Natural killer cell (primary cell): ENCODE measurements at regions not wholly inside any gene's neighbourhood (a gene's known extent, or its start where the extent isn't known, plus 50 kb on each side); places are given as distances from the start of the nearest gene placed in this dataset.
"Not testable (repeated sequence)": the region's sequence is repeated elsewhere in the genome, so short reads cannot be mapped to it uniquely, and the experiment has no call there.

ENCODE experiments used
- ATAC-seq, 3 donors: fragments of 150-1000 bp in 2 of 3; fragments of 200-7000 bp in 1 of 3; cut with Tn5 transposase; 1 replicate in 1 of 3; 2 replicates in 2 of 3; pipeline ENCODE4 v1.10.0; 2021; ENCODE audit warnings: mild to moderate bottlenecking in 2 of 3, moderate library complexity in 2 of 3
- DNase-seq, 2 donors: peaks; one replicate each; pipeline versions ENCODE4 v3.0.0 to v3.0.0-alpha.2; 2013 to 2021; ENCODE audit warnings: mixed read lengths in 1 of 2
- H3K27ac ChIP-seq: one replicate; pipeline ENCODE4 v1.5.1; 2013; ENCODE audit warnings: mild to moderate bottlenecking, low read length
- H3K27me3 ChIP-seq: one replicate; pipeline ENCODE4 v1.6.1; 2013; ENCODE audit warnings: low read length; ENCODE audit not compliant: control insufficient read depth, insufficient read depth
- H3K36me3 ChIP-seq: one replicate; pipeline ENCODE4 v1.6.1; 2013; ENCODE audit warnings: low read length; ENCODE audit not compliant: control insufficient read depth, insufficient read depth
- H3K4me1 ChIP-seq: one replicate; pipeline ENCODE4 v1.6.1; 2013; ENCODE audit warnings: low read length; ENCODE audit not compliant: control insufficient read depth, insufficient read depth
- H3K4me3 ChIP-seq: one replicate; pipeline ENCODE4 v1.5.1; 2013; ENCODE audit warnings: low read length
- H3K9me3 ChIP-seq: one replicate; pipeline ENCODE4 v1.6.1; 2013; ENCODE audit warnings: low read length; ENCODE audit not compliant: control insufficient read depth, insufficient read depth
- H3K27ac Mint-ChIP-seq, 2 donors: one replicate each; pipeline ENCODE4 v1.8.0; 2022; ENCODE audit warnings: mild to moderate bottlenecking in 2 of 2, mixed read lengths in 2 of 2, moderate library complexity in 1 of 2
- H3K27me3 Mint-ChIP-seq, 2 donors: one replicate each; pipeline ENCODE4 v1.8.0; 2022; ENCODE audit warnings: low read depth in 2 of 2, mixed read lengths in 2 of 2
- H3K36me3 Mint-ChIP-seq: one replicate; pipeline ENCODE4 v1.8.0; 2022; ENCODE audit warnings: mixed read lengths
- H3K4me1 Mint-ChIP-seq, 2 donors: one replicate each; pipeline ENCODE4 v1.8.0; 2022; ENCODE audit warnings: mixed read lengths in 2 of 2
- H3K4me3 Mint-ChIP-seq: one replicate; pipeline ENCODE4 v1.8.0; 2022; ENCODE audit warnings: mild to moderate bottlenecking, moderate library complexity, mixed read lengths
- H3K9me3 Mint-ChIP-seq, 2 donors: one replicate each; pipeline ENCODE4 v1.8.0; 2022; ENCODE audit warnings: mixed read lengths in 2 of 2
- CTCF ChIP-seq: fragments of 200-600 bp; IDR thresholded peaks from one replicate; pipeline ENCODE4 v1.8.0; 2022; ENCODE audit warnings: antibody characterized with exemption
- WGBS: methylation state at CpG from one replicate; pipeline ENCODE4 v1.1.7; 2013; ENCODE audit warnings: missing lambda C conversion rate; ENCODE audit not compliant: insufficient coverage; 5-methylcytosine and 5-hydroxymethylcytosine counted together
- intact Hi-C: fragments of 100-400 bp; cut with micrococcal nuclease; formaldehyde crosslinking; loops from one replicate; pipeline ENCODE4 v1.14.2; 2022

- no peaks in the 10 kb centered on the region for H3K4me1 Mint-ChIP-seq
- H3K36me3 Mint-ChIP-seq, result no peaks in the 10 kb centered on the region
- no peaks in the 10 kb centered on the region for H3K9me3 ChIP-seq
- no peaks in the 10 kb centered on the region for H3K27me3 Mint-ChIP-seq
- H3K27ac ChIP-seq, result no peak overlapping the region
- peaks cover 10 to 21% of the 10 kb centered on the region in 2 donors for H3K9me3 Mint-ChIP-seq
- ATAC-seq (no peak), DNase-seq (no peak)
- no peak overlapping the region for H3K4me3 ChIP-seq
- WGBS, result no CpG with 5 or more reads among the region's 2 CpGs
- no peaks in the 10 kb centered on the region for H3K27me3 ChIP-seq
- no peak for TF ChIP-seq CTCF
- intact Hi-C loops, result no loop called here
- no peaks in the 10 kb centered on the region for H3K4me1 ChIP-seq
- no peak overlapping the region for H3K4me3 Mint-ChIP-seq
- H3K27ac Mint-ChIP-seq, result no peak overlapping the region
- no peaks in the 10 kb centered on the region for H3K36me3 ChIP-seq
Observed at GRCh38 chr2:208609166-208609804, 202.7 kb downstream of the PTH2R start.

GRCh38 chr2:208615675-208616074, 209.1 kb downstream of the PTH2R start:
- intact Hi-C loops, H3K27me3 ChIP-seq, H3K27me3 Mint-ChIP-seq, H3K9me3 ChIP-seq, H3K4me3 Mint-ChIP-seq, H3K27ac Mint-ChIP-seq, H3K4me3 ChIP-seq, H3K27ac ChIP-seq, H3K36me3 ChIP-seq, H3K4me1 Mint-ChIP-seq, H3K36me3 Mint-ChIP-seq, ATAC-seq, DNase-seq, H3K4me1 ChIP-seq: not testable (repeated sequence)
- peaks cover 15 to 16% of the 10 kb centered on the region in 2 donors for H3K9me3 Mint-ChIP-seq
- WGBS, result 68% methylated on average over 1 of the region's 1 CpG

- 93% methylated on average over 4 of the region's 4 CpGs for WGBS
- TF ChIP-seq CTCF, result no peak
- intact Hi-C loops, result no loop called here
- DNase-seq (no peak), ATAC-seq (no peak)
- Mint-ChIP-seq H3K9me3 (peaks cover 8 to 14% of the 10 kb centered on the region in 2 donors), H3K36me3 (no peaks in the 10 kb centered on the region), H3K4me3 (no peak overlapping the region), H3K27ac (no peak overlapping the region), H3K27me3 (no peaks in the 10 kb centered on the region), H3K4me1 (no peaks in the 10 kb centered on the region)
- no peak overlapping the region for H3K27ac ChIP-seq
- H3K36me3 ChIP-seq, result no peaks in the 10 kb centered on the region
- H3K4me1 ChIP-seq, result no peaks in the 10 kb centered on the region
- no peaks in the 10 kb centered on the region for H3K27me3 ChIP-seq
- no peaks in the 10 kb centered on the region for H3K9me3 ChIP-seq
- H3K4me3 ChIP-seq, result no peak overlapping the region
Observed at GRCh38 chr2:208618220-208618619, 211.6 kb downstream of the PTH2R start.

- 87% methylated on average over 1 of the region's 1 CpG for WGBS
- Histone ChIP-seq H3K4me1 (no peaks in the 10 kb centered on the region), H3K9me3 (no peaks in the 10 kb centered on the region), H3K4me3 (no peak overlapping the region), H3K27ac (no peak overlapping the region), H3K36me3 (no peaks in the 10 kb centered on the region), H3K27me3 (no peaks in the 10 kb centered on the region)
- DNase-seq (no peak), ATAC-seq (no peak)
- no peak for TF ChIP-seq CTCF
- Mint-ChIP-seq H3K4me3 (no peak overlapping the region), H3K27me3 (no peaks in the 10 kb centered on the region), H3K36me3 (no peaks in the 10 kb centered on the region), H3K27ac (no peak overlapping the region), H3K4me1 (no peaks in the 10 kb centered on the region), H3K9me3 (peaks cover 4 to 6% of the 10 kb centered on the region in 2 donors)
- intact Hi-C loops, result no loop called here
Observed at GRCh38 chr2:208619993-208620392, 213.4 kb downstream of the PTH2R start.
